Loucy (cell line): ENCODE measurements at regions not wholly inside any gene's neighbourhood (a gene's known extent, or its start where the extent isn't known, plus 50 kb on each side); places are given as distances from the start of the nearest gene placed in this dataset.

Source experiments
- CTCF ChIP-seq: fragments of 200-600 bp; sonication (generic); conservative IDR thresholded peaks from 2 replicates; pipeline ENCODE4 v1.5.1; 2014; ENCODE audit warnings: mild to moderate bottlenecking, antibody characterized with exemption, low read length
- EZH2phosphoT487 ChIP-seq: fragments of 200-600 bp; IDR thresholded peaks from 2 replicates; pipeline ENCODE4 v1.6.1; 2018; ENCODE audit warnings: antibody characterized with exemption, mild to moderate bottlenecking, moderate library complexity, borderline replicate concordance

- TF ChIP-seq CTCF = no peak
- no peak for TF ChIP-seq EZH2phosphoT487
Measured at GRCh38 chr7:155887174-155887525, 74.9 kb upstream of the SHH start.
